ENCODE measurements at regions not wholly inside any gene's neighbourhood (a gene's known extent, or its start where the extent isn't known, plus 50 kb on each side); places are given as distances from the start of the nearest gene placed in this dataset.
"Not testable (repeated sequence)": the region's sequence is repeated elsewhere in the genome, so short reads cannot be mapped to it uniquely, and the experiment has no call there.

DNA sequence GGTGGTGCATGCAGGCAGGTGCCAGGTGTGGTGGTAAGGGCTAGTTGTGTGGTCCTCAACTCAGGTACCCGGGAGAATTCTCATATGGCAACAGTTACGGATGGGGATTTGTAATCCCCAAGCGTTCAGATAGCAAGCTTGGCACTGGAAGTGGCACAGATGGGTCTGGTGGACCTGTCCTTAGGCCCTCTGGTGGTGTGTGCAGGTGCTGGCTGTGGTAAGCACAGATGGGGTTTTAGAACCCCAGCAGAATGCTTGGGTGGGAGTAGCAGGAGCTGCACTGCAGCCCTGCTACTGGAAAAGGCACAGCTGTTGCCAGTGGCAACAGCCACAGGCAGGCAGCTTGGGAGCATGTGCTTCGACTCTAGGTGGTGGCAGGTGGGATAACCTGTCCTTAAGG lies 948.2 kb upstream of the FAM98A start:
- DNase-seq (ENCODE audit: low spot score): no peak

DNA sequence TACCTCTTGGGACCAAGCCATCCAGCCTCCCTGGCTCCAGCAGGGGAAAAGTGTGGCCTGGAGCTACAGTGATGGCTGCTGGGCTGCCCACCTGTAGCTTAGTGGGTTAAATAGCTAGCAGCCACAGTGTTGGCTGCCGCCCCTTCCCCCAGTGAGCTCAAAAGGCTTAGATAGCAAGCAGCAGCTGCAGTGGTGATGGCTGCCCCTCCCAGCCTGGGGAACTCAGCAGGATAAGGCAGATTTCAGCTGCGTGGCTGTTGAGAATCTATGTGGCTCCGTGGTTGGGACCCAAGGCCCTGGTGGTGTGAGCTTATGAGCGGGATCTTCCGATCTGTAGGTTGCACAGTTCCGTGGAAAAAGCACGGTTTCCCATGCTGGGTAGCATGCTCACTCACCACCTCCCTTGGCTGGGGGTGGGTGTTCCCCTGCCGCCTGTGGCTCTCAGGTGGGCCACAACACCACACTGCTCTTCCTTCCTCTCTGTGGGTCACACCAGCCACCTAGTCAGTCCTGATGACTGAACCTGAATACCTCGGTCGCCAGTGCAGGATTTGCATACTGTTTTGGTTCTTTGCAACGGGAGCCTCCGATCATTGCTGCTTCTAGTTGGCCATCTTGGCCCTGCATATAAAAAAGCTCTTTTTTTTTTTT lies 946.5 kb upstream of the FAM98A start:
- DNase-seq (ENCODE audit: low spot score): no peak

GRCh38 chr2:34534761-34535160 lies 935.7 kb upstream of the FAM98A start:
- DNase-seq (ENCODE audit: low spot score): no peak

DNA sequence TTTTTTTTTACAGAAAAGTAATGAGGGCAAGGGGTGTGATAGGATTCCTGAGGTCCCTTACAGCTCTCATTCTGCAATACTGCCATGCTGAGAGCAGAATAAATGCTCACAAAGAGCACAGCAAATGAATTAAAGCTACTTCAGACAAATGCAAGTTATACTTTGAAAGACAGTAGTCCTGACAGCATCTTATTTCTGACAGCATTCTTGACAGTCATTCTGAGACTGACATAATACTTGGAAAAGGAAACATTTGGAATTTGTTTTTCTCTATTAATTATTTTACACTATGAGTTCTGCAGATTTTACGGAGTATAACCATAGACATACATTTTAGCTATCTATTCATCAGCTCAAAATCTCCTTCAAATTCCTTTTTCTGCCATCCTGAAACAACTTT lies 935.2 kb upstream of the FAM98A start:
- no peak for DNase-seq (ENCODE audit: low spot score)

DNA sequence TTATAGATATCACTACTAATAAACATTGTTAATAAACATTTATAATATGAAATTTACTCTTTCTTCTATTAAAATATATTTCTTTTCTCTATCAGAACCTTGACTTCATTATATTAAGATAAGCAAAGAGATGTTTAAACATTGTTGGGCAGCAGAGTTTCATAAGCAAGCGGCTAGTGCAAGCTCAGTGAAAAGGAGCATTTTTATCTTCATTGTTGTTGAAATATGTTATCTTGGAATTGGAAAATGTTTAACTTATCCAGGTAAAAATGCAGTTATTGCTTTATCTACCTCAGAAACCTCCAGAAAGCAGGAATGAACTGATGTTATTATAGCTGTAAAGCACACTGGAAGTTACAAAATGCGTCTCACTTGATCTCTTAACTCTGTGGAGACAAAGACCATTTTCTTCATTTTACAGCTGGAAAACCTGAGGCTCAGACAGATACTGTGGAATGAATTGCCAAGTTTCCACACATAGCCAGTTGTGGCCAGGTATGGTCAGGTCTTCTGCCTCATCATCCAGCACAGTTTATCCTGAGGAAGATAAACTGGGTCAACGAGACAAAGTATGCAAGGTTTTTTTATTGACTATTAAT lies 934.6 kb upstream of the FAM98A start:
- DNase-seq (ENCODE audit: low spot score): no peak

DNA sequence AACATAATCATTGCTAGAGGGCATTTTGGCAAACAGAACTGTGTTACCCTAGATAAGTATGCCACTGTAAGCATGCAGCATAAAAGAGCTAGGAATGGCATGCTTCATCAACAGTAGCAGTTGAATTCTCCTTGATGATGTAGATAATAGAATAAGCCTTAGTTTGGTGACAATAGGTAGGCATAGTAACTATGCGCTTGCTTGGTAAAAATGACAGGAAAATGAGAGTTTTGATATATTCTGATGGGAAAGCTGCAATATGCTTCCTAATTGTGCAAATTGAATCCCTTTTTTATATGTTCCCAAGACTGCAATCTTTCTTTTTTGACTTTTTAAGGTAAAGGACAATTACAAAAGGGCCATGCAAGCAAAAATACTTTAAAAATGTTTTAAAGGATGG lies 930.9 kb upstream of the FAM98A start:
- DNase-seq (ENCODE audit: low spot score): no peak

GRCh38 chr2:34523958-34524514 lies 924.9 kb upstream of the FAM98A start:
- no peak for DNase-seq (ENCODE audit: low spot score)

GRCh38 chr2:34519659-34520058 lies 920.6 kb upstream of the FAM98A start:
- DNase-seq (ENCODE audit: low spot score): no peak

- no peak for DNase-seq (ENCODE audit: low spot score)
Measured at GRCh38 chr2:34498561-34498960, 899.5 kb upstream of the FAM98A start.

GRCh38 chr2:34494192-34494591 lies 895.1 kb upstream of the FAM98A start:
- DNase-seq (ENCODE audit: low spot score): not testable (repeated sequence)

- no peak for DNase-seq (ENCODE audit: low spot score)
Measured at GRCh38 chr2:34492561-34493455, 893.7 kb upstream of the FAM98A start.

DNA sequence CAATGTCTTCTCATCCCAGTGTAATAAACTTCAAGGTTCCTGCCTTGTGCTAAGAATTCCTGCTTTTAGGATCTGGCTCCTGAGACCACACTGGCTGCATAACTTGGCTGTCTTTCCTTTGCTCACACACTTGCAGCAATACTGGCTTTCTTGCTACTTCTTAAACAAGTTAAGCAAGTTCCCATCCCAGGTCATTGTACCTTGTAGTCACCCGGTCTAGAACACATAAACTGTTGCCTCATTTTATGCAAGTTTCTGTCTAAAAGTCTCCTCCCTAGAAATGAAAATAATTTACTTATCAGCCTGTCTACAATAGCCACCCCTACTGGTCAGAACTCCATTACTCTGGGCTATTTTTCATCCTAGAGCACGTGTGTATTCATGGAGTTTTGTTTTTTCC lies 887.9 kb upstream of the FAM98A start:
- DNase-seq (ENCODE audit: low spot score): no peak

DNA sequence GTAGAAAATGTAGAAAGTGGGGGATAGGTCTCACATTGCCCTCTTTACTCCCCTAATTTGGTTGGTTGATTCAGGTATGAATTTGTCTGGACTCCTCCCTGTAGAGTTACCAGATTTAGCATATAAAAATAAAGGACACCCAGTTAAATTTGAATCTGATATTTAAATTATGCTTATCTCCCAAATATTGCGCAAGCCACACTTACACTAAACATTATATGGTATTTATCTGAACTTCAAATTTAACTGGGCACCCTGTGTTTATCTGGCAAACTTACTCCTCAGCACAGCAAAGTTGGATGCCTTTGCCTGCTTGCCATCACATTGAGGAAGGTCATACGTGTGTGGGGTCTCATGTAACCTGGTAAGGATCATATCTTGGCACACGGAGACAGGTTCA lies 882.4 kb upstream of the FAM98A start:
- DNase-seq (ENCODE audit: low spot score): no peak

DNA sequence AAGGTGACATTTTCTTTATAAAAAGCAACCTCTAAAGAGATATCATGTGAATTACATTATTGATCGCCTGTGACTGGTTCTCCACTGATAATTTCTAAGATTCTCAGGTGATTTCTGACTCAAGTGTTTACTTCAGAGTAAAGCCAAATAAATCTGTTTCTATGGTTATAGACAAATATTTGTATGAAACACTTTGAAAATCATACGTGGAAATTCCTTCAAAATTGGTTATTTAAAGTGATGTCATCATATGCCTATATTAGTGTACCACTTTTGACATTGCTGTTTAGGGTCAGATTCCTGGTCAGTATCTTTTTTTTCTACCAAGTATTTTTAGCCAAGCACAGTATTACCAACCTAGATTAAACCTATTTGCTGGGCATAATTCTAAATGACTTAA lies 881.3 kb upstream of the FAM98A start:
- DNase-seq (ENCODE audit: low spot score): no peak

DNA sequence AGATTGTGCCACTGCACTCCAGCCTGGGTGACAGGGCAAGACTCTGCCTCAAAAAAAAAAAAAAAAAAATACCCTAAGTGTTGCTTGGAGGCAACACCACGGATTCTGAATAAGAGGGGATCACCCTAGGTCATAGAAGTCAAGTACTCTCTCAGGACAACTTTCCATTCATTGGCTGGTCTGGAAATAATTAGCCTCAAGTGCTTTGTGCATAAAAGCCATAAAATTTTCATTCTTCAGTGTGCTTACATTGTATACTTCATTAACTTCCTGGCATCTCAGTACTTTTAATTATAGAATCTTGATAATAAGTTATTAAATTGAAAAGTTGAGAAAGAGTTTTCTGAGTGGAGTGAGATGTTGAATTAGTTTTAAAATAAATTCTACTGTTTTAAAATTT lies 876.1 kb upstream of the FAM98A start:
- no peak for DNase-seq (ENCODE audit: low spot score)

DNA sequence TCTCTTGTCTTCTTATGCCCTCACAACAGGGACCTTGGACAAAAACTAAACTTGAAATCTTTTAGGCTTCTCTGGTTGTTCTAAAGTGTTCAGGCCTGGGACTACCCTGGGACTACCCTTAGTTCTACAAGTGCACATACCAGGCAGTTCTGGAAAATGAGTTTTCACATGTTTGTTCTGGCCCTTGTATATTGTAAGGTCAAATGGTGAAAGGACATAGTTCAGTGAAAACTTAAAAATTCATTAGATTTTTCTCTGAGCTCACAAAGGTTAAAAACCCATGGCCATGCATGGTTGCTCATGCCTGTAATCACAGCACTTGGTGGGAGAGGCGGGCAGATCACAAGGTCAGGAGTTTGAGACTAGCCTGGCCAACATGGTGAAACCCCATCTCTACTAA lies 875.5 kb upstream of the FAM98A start:
- DNase-seq (ENCODE audit: low spot score): no peak

- DNase-seq (ENCODE audit: low spot score): no peak
Measured at GRCh38 chr2:34447097-34447496, 848.0 kb upstream of the FAM98A start.

DNA sequence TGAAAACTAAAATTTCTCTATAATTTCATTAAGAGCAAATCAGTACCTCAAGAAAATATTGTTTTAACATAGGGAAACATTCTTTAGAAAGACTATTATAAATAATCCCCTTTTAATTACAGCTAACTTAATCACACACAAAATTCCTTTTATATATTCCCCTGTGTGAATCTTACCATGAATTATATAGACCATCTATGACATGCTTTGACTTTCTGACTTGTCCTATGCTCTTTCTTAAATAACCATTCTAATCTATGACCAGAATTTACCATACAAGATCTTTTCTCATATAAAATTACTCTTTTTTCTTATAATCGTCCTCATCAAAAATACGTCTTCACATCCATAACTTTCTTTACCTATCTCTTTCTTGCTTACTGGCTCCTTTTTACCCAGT lies 824.2 kb upstream of the FAM98A start:
- no peak for DNase-seq (ENCODE audit: low spot score)

DNA sequence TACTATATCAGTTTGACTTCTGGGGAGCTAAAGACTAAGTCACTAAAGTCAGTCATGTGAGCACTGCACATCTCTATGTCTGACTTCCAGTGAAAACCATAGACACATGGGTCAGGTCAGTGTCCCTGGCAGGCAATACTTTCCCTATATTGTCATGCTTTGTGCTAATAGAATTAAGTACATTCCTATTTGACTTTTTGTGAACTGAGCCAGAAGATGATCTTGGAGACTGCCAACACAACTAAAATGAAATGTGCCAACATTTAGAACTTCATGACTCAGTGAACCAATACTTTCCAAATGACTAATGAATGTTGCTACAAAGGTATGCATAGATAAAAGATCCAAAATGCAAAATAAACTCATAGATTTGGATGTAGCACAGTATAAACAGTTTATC lies 820.8 kb upstream of the FAM98A start:
- no peak for DNase-seq (ENCODE audit: low spot score)

DNA sequence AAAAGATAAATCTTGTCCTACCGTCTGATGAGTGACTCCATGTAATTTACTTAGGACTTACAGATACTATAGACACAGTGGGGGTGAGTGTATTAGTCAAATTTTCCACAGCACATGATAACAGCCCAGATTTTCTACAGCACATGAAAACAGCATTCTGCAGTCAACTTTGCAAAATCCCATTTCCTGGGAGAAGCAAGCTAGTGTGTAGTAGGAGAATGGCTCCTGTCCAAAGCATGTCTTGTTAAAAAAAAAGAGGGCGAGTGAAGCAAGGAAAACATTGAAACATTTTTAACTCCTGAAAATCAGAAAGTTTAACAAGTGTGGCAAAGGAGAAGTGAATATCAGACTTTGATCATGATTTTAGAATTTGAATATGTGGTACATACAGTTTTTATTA lies 817.8 kb upstream of the FAM98A start:
- DNase-seq (ENCODE audit: low spot score): no peak

DNA sequence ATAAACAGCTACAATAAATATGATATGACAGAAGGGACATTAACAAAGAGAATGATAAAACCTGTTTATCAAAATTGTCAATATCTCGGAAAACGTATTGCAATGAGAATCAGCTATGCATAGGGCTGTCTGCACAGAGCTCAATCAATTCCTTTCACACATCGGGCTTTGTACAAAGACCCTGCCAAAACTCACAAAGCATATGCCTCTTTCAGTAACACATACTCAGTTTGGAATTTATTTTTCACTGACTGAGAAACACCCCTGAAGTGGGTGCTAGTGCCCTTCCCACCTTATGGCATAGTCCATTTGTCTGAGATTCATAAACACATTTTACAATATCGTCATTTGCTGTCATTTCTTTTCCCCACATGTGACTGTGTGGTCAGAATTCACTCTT lies 815.8 kb upstream of the FAM98A start:
- no peak for DNase-seq (ENCODE audit: low spot score)

DNA sequence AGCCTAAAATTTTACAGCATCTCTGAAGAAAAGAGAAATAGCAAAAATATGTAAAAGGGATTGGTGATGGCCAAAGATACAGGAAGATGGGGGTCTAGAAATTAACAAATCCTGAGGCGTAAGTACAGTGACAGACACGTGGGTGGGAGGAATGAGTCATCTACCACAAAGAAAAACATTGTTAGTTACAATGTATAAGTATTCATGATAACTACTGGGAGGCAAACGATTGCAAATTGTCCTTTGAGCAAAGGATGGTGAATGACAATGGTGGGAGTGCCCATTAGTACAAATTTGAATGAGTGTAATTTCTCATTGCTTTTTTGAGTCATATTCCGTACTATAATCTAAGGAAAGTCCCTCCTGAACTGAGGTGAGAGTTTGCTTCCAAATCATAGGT lies 809.0 kb upstream of the FAM98A start:
- no peak for DNase-seq (ENCODE audit: low spot score)

DNA sequence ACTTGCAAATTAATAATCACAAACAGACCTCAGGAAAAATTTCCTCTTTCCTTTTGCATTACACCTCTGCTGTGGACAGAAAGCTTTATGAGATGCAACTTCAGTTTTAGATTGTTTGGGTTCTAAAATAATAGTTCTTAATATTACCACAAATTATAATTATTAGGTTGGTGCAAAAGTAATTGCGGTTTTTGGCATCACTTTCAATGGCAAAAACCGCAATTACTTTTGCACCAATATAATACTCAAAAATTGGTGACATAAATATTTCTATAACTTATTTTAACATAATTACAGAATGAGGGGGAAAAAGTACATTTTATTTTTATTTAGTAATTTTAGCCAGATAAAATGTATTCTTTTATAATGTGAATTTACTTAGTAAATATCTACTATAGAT lies 804.4 kb upstream of the FAM98A start:
- no peak for DNase-seq (ENCODE audit: low spot score)
